Body of pancreas (tissue), 4 donors: ENCODE measurements at regions not wholly inside any gene's neighbourhood (a gene's known extent, or its start where the extent isn't known, plus 50 kb on each side); places are given as distances from the start of the nearest gene placed in this dataset.

Experiments used
- ATAC-seq: fragments of 150-250 bp; one replicate; pipeline ENCODE4 v1.9.1; 2016
- DNase-seq, 4 donors: peaks; one replicate each; pipeline ENCODE4 v3.0.0-alpha.2; 2019
- H3K27ac ChIP-seq, 4 donors: fragments of 200-600 bp; sonication (generic); 1 replicate in 3 of 4; 2 replicates in 1 of 4; pipeline versions ENCODE4 v1.5.1 to v1.6.1; 2016 to 2019; ENCODE audit warnings: mild to moderate bottlenecking in 1 of 4, mixed read lengths in 1 of 4, moderate library complexity in 1 of 4
- H3K27me3 ChIP-seq, 2 donors: fragments of 200-600 bp; sonication (generic); one replicate each; pipeline ENCODE4 v1.6.0; 2016; ENCODE audit warnings: mild to moderate bottlenecking in 1 of 2
- H3K36me3 ChIP-seq, 2 donors: fragments of 200-600 bp; sonication (generic); replicated peaks in 1 of 2; 2 replicates each; pipeline ENCODE4 v1.5.1; 2016; ENCODE audit warnings: low read depth in 2 of 2; ENCODE audit not compliant: insufficient read depth in 1 of 2
- H3K4me1 ChIP-seq: fragments of 200-600 bp; sonication (generic); one replicate; pipeline ENCODE4 v1.6.0; 2016
- H3K4me3 ChIP-seq, 2 donors: fragments of 200-600 bp; sonication (generic); 1 replicate in 1 of 2; 2 replicates in 1 of 2; pipeline ENCODE4 v1.5.1; 2016 to 2019
- H3K9me3 ChIP-seq, 3 donors: fragments of 200-600 bp; sonication (generic); 1 replicate in 2 of 3; 2 replicates in 1 of 3; pipeline ENCODE4 v1.5.1; 2016
- CTCF ChIP-seq, 7 experiments: fragments of 450-650 bp in 4 of 7; fragments of 200-600 bp in 3 of 7; sonication (generic) in 3 of 7; IDR thresholded peaks; one replicate each; pipeline ENCODE4 v1.5.1; 2016 to 2019; ENCODE audit warnings: antibody characterized with exemption in 7 of 7
- POLR2A ChIP-seq, 3 donors: fragments of 450-650 bp; IDR thresholded peaks; one replicate each; pipeline ENCODE4 v1.6.1; 2016; ENCODE audit warnings: antibody characterized with exemption in 3 of 3, mild to moderate bottlenecking in 2 of 3
- WGBS, 2 donors: methylation state at CpG; one replicate each; pipeline ENCODE4 v1.1.5; 2017; 5-methylcytosine and 5-hydroxymethylcytosine counted together
- intact Hi-C: fragments of 100-400 bp; cut with DNase I; formaldehyde crosslinking; loops from one replicate; pipeline ENCODE4 v1.15.1; 2023

- intact Hi-C loops = no loop called here
- Histone ChIP-seq H3K36me3 (no peaks in the 10 kb centered on the region), H3K4me1 (no peaks in the 10 kb centered on the region), H3K27me3 (no peaks in the 10 kb centered on the region), H3K4me3 (no peak overlapping the region), H3K27ac (no peak overlapping the region), H3K9me3 (no peaks in the 10 kb centered on the region)
- no peak for ATAC-seq
- 19 to 22% methylated on average over 2 of the region's 2 CpGs for WGBS, 2 donors
- TF ChIP-seq POLR2A (IDR thresholded peaks at IDR 0.05) (no peak), CTCF (IDR thresholded peaks at IDR 0.05) (no peak)
- DNase-seq = no peak
Observed at GRCh38 chr10:8389630-8390029, 335.1 kb downstream of the GATA3 start.

GRCh38 chr10:8392216-8392615 lies 337.7 kb downstream of the GATA3 start:
- no peak overlapping the region for H3K4me3 ChIP-seq
- H3K27me3 ChIP-seq = no peaks in the 10 kb centered on the region
- DNase-seq (no peak), ATAC-seq (no peak)
- no peaks in the 10 kb centered on the region for H3K36me3 ChIP-seq
- 49 to 56% methylated on average over 2 of the region's 2 CpGs for WGBS, 2 donors
- no peaks in the 10 kb centered on the region for H3K4me1 ChIP-seq
- H3K27ac ChIP-seq = no peak overlapping the region
- intact Hi-C loops = no loop called here
- no peaks in the 10 kb centered on the region for H3K9me3 ChIP-seq
- TF ChIP-seq CTCF (IDR thresholded peaks at IDR 0.05) = no peak
- no peak for TF ChIP-seq POLR2A (IDR thresholded peaks at IDR 0.05)

- H3K27me3 ChIP-seq = no peaks in the 10 kb centered on the region
- H3K4me1 ChIP-seq = no peaks in the 10 kb centered on the region
- DNase-seq = no peak
- no peak overlapping the region for H3K27ac ChIP-seq
- H3K9me3 ChIP-seq = no peaks in the 10 kb centered on the region
- no peaks in the 10 kb centered on the region for H3K36me3 ChIP-seq
- no peak overlapping the region for H3K4me3 ChIP-seq
- WGBS, 2 donors = 53 to 74% methylated on average over 2 of the region's 2 CpGs
- intact Hi-C loops = no loop called here
- TF ChIP-seq CTCF (IDR thresholded peaks at IDR 0.05) = no peak
- TF ChIP-seq POLR2A (IDR thresholded peaks at IDR 0.05) = no peak
- no peak for ATAC-seq
Observed at GRCh38 chr10:8393531-8393930, 339.0 kb downstream of the GATA3 start.

- WGBS, 2 donors = 21 to 55% methylated on average over 1 of the region's 1 CpG
- Histone ChIP-seq H3K9me3 (no peaks in the 10 kb centered on the region), H3K27ac (no peak overlapping the region), H3K4me3 (no peak overlapping the region), H3K4me1 (no peaks in the 10 kb centered on the region), H3K36me3 (no peaks in the 10 kb centered on the region), H3K27me3 (no peaks in the 10 kb centered on the region)
- ATAC-seq = no peak
- TF ChIP-seq CTCF (IDR thresholded peaks at IDR 0.05) (no peak), POLR2A (IDR thresholded peaks at IDR 0.05) (no peak)
- DNase-seq = no peak
- intact Hi-C loops = no loop called here
Observed at GRCh38 chr10:8396675-8397074, 342.2 kb downstream of the GATA3 start.

- H3K4me3 ChIP-seq = no peak overlapping the region
- H3K27me3 ChIP-seq = no peaks in the 10 kb centered on the region
- WGBS, 2 donors = 11 to 25% methylated on average over 1 of the region's 1 CpG
- intact Hi-C loops = no loop called here
- H3K36me3 ChIP-seq = no peaks in the 10 kb centered on the region
- ATAC-seq = no peak
- DNase-seq = no peak
- no peaks in the 10 kb centered on the region for H3K4me1 ChIP-seq
- H3K9me3 ChIP-seq = no peaks in the 10 kb centered on the region
- TF ChIP-seq CTCF (IDR thresholded peaks at IDR 0.05) = no peak
- TF ChIP-seq POLR2A (IDR thresholded peaks at IDR 0.05) = no peak
- no peak overlapping the region for H3K27ac ChIP-seq
Observed at GRCh38 chr10:8398771-8399170, 344.3 kb downstream of the GATA3 start.
